Neuronal stem cell (in vitro differentiated cells): ENCODE measurements at regions not wholly inside any gene's neighbourhood (a gene's known extent, or its start where the extent isn't known, plus 50 kb on each side); places are given as distances from the start of the nearest gene placed in this dataset.

ENCODE experiments used
- DNase-seq: peaks from one replicate; pipeline ENCODE4 v3.0.0-alpha.2; 2013; ENCODE audit warnings: low spot score
- H2AFZ ChIP-seq: one replicate; pipeline ENCODE4 v1.6.1; 2013; ENCODE audit warnings: mild to moderate bottlenecking, low read length, inconsistent platforms
- H2AK5ac ChIP-seq: 2 replicates; pipeline ENCODE4 v1.6.1; 2013; ENCODE audit warnings: low read depth, mild to moderate bottlenecking, inconsistent platforms, low read length, moderate library complexity, mixed read lengths
- H2BK120ac ChIP-seq: 2 replicates; pipeline ENCODE4 v1.6.1; 2013; ENCODE audit warnings: low read depth, mild to moderate bottlenecking, inconsistent platforms, low read length, moderate library complexity, mixed read lengths
- H2BK12ac ChIP-seq: one replicate; pipeline ENCODE4 v1.6.1; 2013; ENCODE audit warnings: low read length, inconsistent platforms
- H2BK15ac ChIP-seq: 2 replicates; pipeline ENCODE4 v1.6.1; 2013; ENCODE audit warnings: mild to moderate bottlenecking, low read length, inconsistent platforms, mixed read lengths
- H2BK5ac ChIP-seq: one replicate; pipeline ENCODE4 v1.6.1; 2013; ENCODE audit warnings: inconsistent platforms, mild to moderate bottlenecking, low read length, moderate library complexity
- H3K14ac ChIP-seq: one replicate; pipeline ENCODE4 v1.6.1; 2013; ENCODE audit warnings: low read length, inconsistent platforms
- H3K18ac ChIP-seq: 2 replicates; pipeline ENCODE4 v1.6.1; 2013; ENCODE audit warnings: low read length, inconsistent platforms
- H3K23ac ChIP-seq: 2 replicates; pipeline ENCODE4 v1.6.1; 2013; ENCODE audit warnings: low read depth, mild to moderate bottlenecking, mixed read lengths, low read length, inconsistent platforms; ENCODE audit not compliant: poor library complexity
- H3K27ac ChIP-seq: replicated peaks from 3 replicates; pipeline ENCODE4 v1.5.1; 2013; ENCODE audit warnings: low read length, inconsistent platforms
- H3K27me3 ChIP-seq, 3 experiments: 2 replicates each; pipeline ENCODE4 v1.6.1; 2013; ENCODE audit warnings: low read length in 3 of 3, mild to moderate bottlenecking in 2 of 3, inconsistent platforms in 1 of 3, low read depth in 1 of 3, mixed read lengths in 1 of 3, moderate library complexity in 1 of 3; ENCODE audit not compliant: control insufficient read depth in 3 of 3, insufficient read depth in 3 of 3
- H3K36me3 ChIP-seq, 2 donors: replicated peaks in 1 of 2; 2 replicates each; pipeline ENCODE4 v1.6.1; 2013; ENCODE audit warnings: low read length in 2 of 2; ENCODE audit not compliant: control insufficient read depth in 2 of 2, insufficient read depth in 2 of 2
- H3K4ac ChIP-seq: 2 replicates; pipeline ENCODE4 v1.6.1; 2013; ENCODE audit warnings: inconsistent platforms, mild to moderate bottlenecking, low read length, moderate library complexity
- H3K4me1 ChIP-seq, 2 donors: 1 replicate in 1 of 2; 2 replicates in 1 of 2; pipeline ENCODE4 v1.6.1; 2013; ENCODE audit warnings: low read length in 2 of 2, low read depth in 1 of 2; ENCODE audit not compliant: control insufficient read depth in 2 of 2, insufficient read depth in 1 of 2
- H3K4me2 ChIP-seq: one replicate; pipeline ENCODE4 v1.6.1; 2013; ENCODE audit warnings: mild to moderate bottlenecking, low read length, inconsistent platforms; ENCODE audit not compliant: insufficient read depth, poor library complexity, severe bottlenecking
- H3K4me3 ChIP-seq, 2 donors: 2 replicates each; pipeline ENCODE4 v1.5.1; 2013; ENCODE audit warnings: low read length in 2 of 2, mild to moderate bottlenecking in 2 of 2, inconsistent platforms in 1 of 2, moderate library complexity in 1 of 2
- H3K79me1 ChIP-seq: one replicate; pipeline ENCODE4 v1.6.1; 2013; ENCODE audit warnings: low read depth, mild to moderate bottlenecking, inconsistent platforms, low read length, moderate library complexity
- H3K9ac ChIP-seq: one replicate; pipeline ENCODE4 v1.6.1; 2013; ENCODE audit warnings: mild to moderate bottlenecking, low read depth, low read length, inconsistent platforms; ENCODE audit not compliant: poor library complexity
- H3K9me3 ChIP-seq, 2 donors: replicated peaks in 1 of 2; 2 replicates each; pipeline versions ENCODE3 to v1.6.1; 2013; ENCODE audit warnings: low read length in 2 of 2, mild to moderate bottlenecking in 2 of 2, inconsistent platforms in 1 of 2, low read depth in 1 of 2, mixed read lengths in 1 of 2, moderate library complexity in 1 of 2; ENCODE audit not compliant: control insufficient read depth in 2 of 2, insufficient read depth in 1 of 2
- H4K8ac ChIP-seq: one replicate; pipeline ENCODE4 v1.6.1; 2013; ENCODE audit warnings: low read depth, mild to moderate bottlenecking, inconsistent platforms, low read length, moderate library complexity
- H4K91ac ChIP-seq: one replicate; pipeline ENCODE4 v1.6.1; 2013; ENCODE audit warnings: low read length, low read depth, mild to moderate bottlenecking, inconsistent platforms; ENCODE audit not compliant: poor library complexity
- WGBS, 2 donors: extraction: QIAGEN DNeasy Blood & Tissue Kit; methylation state at CpG; one replicate each; pipeline ENCODE4 v1.1.7; 2013; ENCODE audit warnings: missing lambda C conversion rate in 2 of 2, mixed read lengths in 1 of 2; ENCODE audit not compliant: insufficient read length in 2 of 2, insufficient replicate concordance in 1 of 2; ENCODE audit errors: extremely low coverage in 2 of 2; 5-methylcytosine and 5-hydroxymethylcytosine counted together

- no peak overlapping the region for H3K4me3 ChIP-seq
- H2AK5ac ChIP-seq, result no peak overlapping the region
- H3K27ac ChIP-seq, result no peak overlapping the region
- no peak overlapping the region for H2BK5ac ChIP-seq
- H4K8ac ChIP-seq, result no peak overlapping the region
- no peak overlapping the region for H3K18ac ChIP-seq
- no peak overlapping the region for H2BK12ac ChIP-seq
- no peak overlapping the region for H2AFZ ChIP-seq
- no peak overlapping the region for H3K9ac ChIP-seq
- no peak overlapping the region for H3K14ac ChIP-seq
- DNase-seq, result no peak
- no peak overlapping the region for H3K4me2 ChIP-seq
- H3K4me1 ChIP-seq, result no peaks in the 10 kb centered on the region
- no peak overlapping the region for H3K4ac ChIP-seq
- H2BK120ac ChIP-seq, result no peak overlapping the region
- H3K79me1 ChIP-seq, result no peaks in the 10 kb centered on the region
- no peak overlapping the region for H4K91ac ChIP-seq
- H3K27me3 ChIP-seq, result no peaks in the 10 kb centered on the region
- H2BK15ac ChIP-seq, result no peak overlapping the region
- H3K36me3 ChIP-seq, result no peaks in the 10 kb centered on the region
- WGBS, 2 donors, result no CpG with 5 or more reads among the region's 2 CpGs
- no peak overlapping the region for H3K23ac ChIP-seq
- H3K9me3 ChIP-seq, result no peaks in the 10 kb centered on the region
These were observed 126.1 kb upstream of the STXBP5 start for GRCh38 chr6:147078106-147078505.

- Histone ChIP-seq H2BK15ac (no peak overlapping the region), H3K23ac (no peak overlapping the region), H3K4me2 (no peak overlapping the region), H3K79me1 (no peaks in the 10 kb centered on the region), H4K8ac (no peak overlapping the region), H2BK120ac (no peak overlapping the region), H2AFZ (no peak overlapping the region), H2BK12ac (no peak overlapping the region), H3K27me3 (no peaks in the 10 kb centered on the region), H3K36me3 (no peaks in the 10 kb centered on the region), H2AK5ac (no peak overlapping the region), H3K18ac (no peak overlapping the region), H3K4me1 (no peaks in the 10 kb centered on the region), H3K4me3 (no peak overlapping the region), H3K9ac (no peak overlapping the region), H2BK5ac (no peak overlapping the region), H3K14ac (no peak overlapping the region), H4K91ac (no peak overlapping the region), H3K27ac (no peak overlapping the region), H3K9me3 (no peaks in the 10 kb centered on the region), H3K4ac (no peak overlapping the region)
- no CpG with 5 or more reads among the region's 2 CpGs for WGBS, 2 donors
- no peak for DNase-seq
These were observed 125.6 kb upstream of the STXBP5 start for GRCh38 chr6:147078602-147079001.

- Histone ChIP-seq H2AFZ (no peak overlapping the region), H3K79me1 (no peaks in the 10 kb centered on the region), H3K36me3 (no peaks in the 10 kb centered on the region), H3K4me3 (no peak overlapping the region), H4K8ac (no peak overlapping the region), H3K18ac (no peak overlapping the region), H3K23ac (no peak overlapping the region), H2BK15ac (no peak overlapping the region), H3K9ac (no peak overlapping the region), H2AK5ac (no peak overlapping the region), H3K14ac (no peak overlapping the region), H2BK120ac (no peak overlapping the region), H2BK5ac (no peak overlapping the region), H3K4ac (no peak overlapping the region), H3K9me3 (no peaks in the 10 kb centered on the region), H2BK12ac (no peak overlapping the region), H4K91ac (no peak overlapping the region), H3K4me2 (no peak overlapping the region), H3K4me1 (no peaks in the 10 kb centered on the region), H3K27me3 (no peaks in the 10 kb centered on the region), H3K27ac (no peak overlapping the region)
- no CpG with 5 or more reads among the region's 4 CpGs for WGBS, 2 donors
- DNase-seq, result no peak
These were observed 124.0 kb upstream of the STXBP5 start for GRCh38 chr6:147080225-147080624.

- Histone ChIP-seq H3K4me3 (no peak overlapping the region), H2AFZ (no peak overlapping the region), H2BK12ac (no peak overlapping the region), H4K91ac (no peak overlapping the region), H2BK120ac (no peak overlapping the region), H2AK5ac (no peak overlapping the region), H2BK5ac (no peak overlapping the region), H3K18ac (no peak overlapping the region), H3K4me1 (no peaks in the 10 kb centered on the region), H3K79me1 (no peaks in the 10 kb centered on the region), H3K4me2 (no peak overlapping the region), H3K14ac (no peak overlapping the region), H4K8ac (no peak overlapping the region), H3K27me3 (no peaks in the 10 kb centered on the region), H3K9ac (no peak overlapping the region), H2BK15ac (no peak overlapping the region), H3K4ac (no peak overlapping the region), H3K9me3 (no peaks in the 10 kb centered on the region), H3K23ac (no peak overlapping the region), H3K36me3 (no peaks in the 10 kb centered on the region), H3K27ac (no peak overlapping the region)
- no CpG with 5 or more reads among the region's 3 CpGs for WGBS, 2 donors
- no peak for DNase-seq
These were observed 123.1 kb upstream of the STXBP5 start for GRCh38 chr6:147081076-147081609.
